ENCODE measurements at regions not wholly inside any gene's neighbourhood (a gene's known extent, or its start where the extent isn't known, plus 50 kb on each side); places are given as distances from the start of the nearest gene placed in this dataset.

GRCh38 chr5:8208307-8208706 is 339.4 kb downstream of the MTRR start:
- ChIA-PET POLR2A (no interaction called here), CTCF (no interaction called here)
- Mint-ChIP-seq H3K36me3 (ENCODE audit: insufficient read depth, unreplicated experiment) (no peaks in the 10 kb centered on the region), H3K27ac (ENCODE audit: unreplicated experiment) (no peak overlapping the region), H3K27me3 (ENCODE audit: insufficient read depth, unreplicated experiment) (peaks cover 6% of the 10 kb centered on the region), H3K4me1 (ENCODE audit: low read depth, unreplicated experiment) (no peaks in the 10 kb centered on the region), H3K9me3 (ENCODE audit: unreplicated experiment) (no peaks in the 10 kb centered on the region), H3K4me3 (ENCODE audit: unreplicated experiment) (no peak overlapping the region)
- no peak for TF ChIP-seq CTCF (IDR thresholded peaks at IDR 0.05; ENCODE audit: insufficient read depth in 1 of 2, low read depth in 1 of 2, low read length in 1 of 2, severe bottlenecking in 1 of 2, unreplicated experiment in 1 of 2)
- intact Hi-C loops (cut with micrococcal nuclease; ENCODE audit: unreplicated experiment), result no loop called here
- H3K9me3 ChIP-seq, result no peaks in the 10 kb centered on the region
- H3K4me1 ChIP-seq, result no peaks in the 10 kb centered on the region
- BruUV-seq (replicated peaks), result no TSS peak
- no peaks in the 10 kb centered on the region for H3K36me3 ChIP-seq (ENCODE audit: control insufficient read depth, insufficient read depth, low read length)
- H3K4me3 ChIP-seq (ENCODE audit: low read depth, low read length), result no peak overlapping the region
- H3K27me3 ChIP-seq (replicated peaks; ENCODE audit: control insufficient read depth, insufficient read depth, low read length), result no peaks in the 10 kb centered on the region
- DNase-seq, result no peak

GRCh38 chr5:8209500-8209899 is 340.6 kb downstream of the MTRR start:
- TF ChIP-seq CTCF (IDR thresholded peaks at IDR 0.05; ENCODE audit: insufficient read depth in 1 of 2, low read depth in 1 of 2, low read length in 1 of 2, severe bottlenecking in 1 of 2, unreplicated experiment in 1 of 2), result no peak
- Histone ChIP-seq H3K9me3 (no peaks in the 10 kb centered on the region), H3K27me3 (replicated peaks; ENCODE audit: control insufficient read depth, insufficient read depth, low read length) (no peaks in the 10 kb centered on the region), H3K36me3 (ENCODE audit: control insufficient read depth, insufficient read depth, low read length) (no peaks in the 10 kb centered on the region), H3K4me3 (ENCODE audit: low read depth, low read length) (no peak overlapping the region), H3K4me1 (no peaks in the 10 kb centered on the region)
- no peaks in the 10 kb centered on the region for H3K9me3 Mint-ChIP-seq (ENCODE audit: unreplicated experiment)
- no peak overlapping the region for H3K27ac Mint-ChIP-seq (ENCODE audit: unreplicated experiment)
- peaks cover 7% of the 10 kb centered on the region for H3K27me3 Mint-ChIP-seq (ENCODE audit: insufficient read depth, unreplicated experiment)
- H3K4me3 Mint-ChIP-seq (ENCODE audit: unreplicated experiment), result no peak overlapping the region
- DNase-seq, result no peak
- POLR2A ChIA-PET, result no interaction called here
- intact Hi-C loops (cut with micrococcal nuclease; ENCODE audit: unreplicated experiment), result no loop called here
- H3K4me1 Mint-ChIP-seq (ENCODE audit: low read depth, unreplicated experiment), result no peaks in the 10 kb centered on the region
- H3K36me3 Mint-ChIP-seq (ENCODE audit: insufficient read depth, unreplicated experiment), result no peaks in the 10 kb centered on the region
- no TSS peak for BruUV-seq (replicated peaks)
- CTCF ChIA-PET, result no interaction called here

- BruUV-seq (replicated peaks), result no TSS peak
- Mint-ChIP-seq H3K4me1 (ENCODE audit: low read depth, unreplicated experiment) (no peaks in the 10 kb centered on the region), H3K9me3 (ENCODE audit: unreplicated experiment) (no peaks in the 10 kb centered on the region), H3K27ac (ENCODE audit: unreplicated experiment) (no peak overlapping the region), H3K36me3 (ENCODE audit: insufficient read depth, unreplicated experiment) (no peaks in the 10 kb centered on the region), H3K27me3 (ENCODE audit: insufficient read depth, unreplicated experiment) (peaks cover 7% of the 10 kb centered on the region), H3K4me3 (ENCODE audit: unreplicated experiment) (no peak overlapping the region)
- CTCF ChIA-PET, result no interaction called here
- H3K27me3 ChIP-seq (replicated peaks; ENCODE audit: control insufficient read depth, insufficient read depth, low read length), result no peaks in the 10 kb centered on the region
- POLR2A ChIA-PET, result no interaction called here
- intact Hi-C loops (cut with micrococcal nuclease; ENCODE audit: unreplicated experiment), result no loop called here
- DNase-seq, result no peak
- no peak overlapping the region for H3K4me3 ChIP-seq (ENCODE audit: low read depth, low read length)
- H3K4me1 ChIP-seq, result no peaks in the 10 kb centered on the region
- TF ChIP-seq CTCF (IDR thresholded peaks at IDR 0.05; ENCODE audit: insufficient read depth in 1 of 2, low read depth in 1 of 2, low read length in 1 of 2, severe bottlenecking in 1 of 2, unreplicated experiment in 1 of 2), result no peak
- H3K36me3 ChIP-seq (ENCODE audit: control insufficient read depth, insufficient read depth, low read length), result no peaks in the 10 kb centered on the region
- no peaks in the 10 kb centered on the region for H3K9me3 ChIP-seq
These were observed 344.8 kb downstream of the MTRR start for GRCh38 chr5:8213701-8214240.

Data from Caco-2 (cell line).